NCI-H82 treated with DMSO at 0.1 percent for 48 hours (cell line): ENCODE measurements at regions not wholly inside any gene's neighbourhood (a gene's known extent, or its start where the extent isn't known, plus 50 kb on each side); places are given as distances from the start of the nearest gene placed in this dataset.
"Not testable (repeated sequence)": the region's sequence is repeated elsewhere in the genome, so short reads cannot be mapped to it uniquely, and the experiment has no call there.

Experiments used
- DNase-seq: peaks from one replicate; lab custom pipeline; 2025; ENCODE audit not compliant: unreplicated experiment; lab: John Stamatoyannopoulos, UW

GRCh38 chr5:1637639-1638481 is 114.1 kb upstream of the LPCAT1 start:
- DNase-seq: no peak

- DNase-seq: no peak
These were observed 113.3 kb upstream of the LPCAT1 start for GRCh38 chr5:1636981-1637638.

- not testable (repeated sequence) for DNase-seq
These were observed 112.5 kb upstream of the LPCAT1 start for GRCh38 chr5:1636208-1636770.

- not testable (repeated sequence) for DNase-seq
These were observed 111.7 kb upstream of the LPCAT1 start for GRCh38 chr5:1635477-1635876.

- DNase-seq: no peak
These were observed 110.5 kb upstream of the LPCAT1 start for GRCh38 chr5:1634337-1634661.

- DNase-seq: peak; percentile 29
These were observed 110.0 kb upstream of the LPCAT1 start for GRCh38 chr5:1633605-1634336.

GRCh38 chr5:1631004-1631403 is 107.2 kb upstream of the LPCAT1 start:
- DNase-seq: not testable (repeated sequence)

- not testable (repeated sequence) for DNase-seq
These were observed 102.6 kb upstream of the LPCAT1 start for GRCh38 chr5:1626397-1626796.

- DNase-seq: not testable (repeated sequence)
These were observed 95.8 kb upstream of the LPCAT1 start for GRCh38 chr5:1619531-1619930.

- not testable (repeated sequence) for DNase-seq
These were observed 94.6 kb upstream of the LPCAT1 start for GRCh38 chr5:1618296-1618865.

- DNase-seq: not testable (repeated sequence)
These were observed 93.5 kb upstream of the LPCAT1 start for GRCh38 chr5:1617236-1617755.

- DNase-seq: not testable (repeated sequence)
These were observed 89.8 kb upstream of the LPCAT1 start for GRCh38 chr5:1613515-1613914.

- not testable (repeated sequence) for DNase-seq
These were observed 86.8 kb upstream of the LPCAT1 start for GRCh38 chr5:1610526-1610925.

- not testable (repeated sequence) for DNase-seq
These were observed 85.4 kb upstream of the LPCAT1 start for GRCh38 chr5:1609111-1609510.

GRCh38 chr5:1608336-1608735 is 84.6 kb upstream of the LPCAT1 start:
- not testable (repeated sequence) for DNase-seq

GRCh38 chr5:1606951-1607350 is 83.2 kb upstream of the LPCAT1 start:
- not testable (repeated sequence) for DNase-seq

- not testable (repeated sequence) for DNase-seq
These were observed 80.2 kb upstream of the LPCAT1 start for GRCh38 chr5:1603916-1604315.

GRCh38 chr5:1601565-1601964 is 77.8 kb upstream of the LPCAT1 start:
- DNase-seq: peak; percentile 1

- DNase-seq: peak; percentile 4
These were observed 75.4 kb upstream of the LPCAT1 start for GRCh38 chr5:1598950-1599737.

- DNase-seq: not testable (repeated sequence)
These were observed 73.3 kb upstream of the LPCAT1 start for GRCh38 chr5:1597093-1597473.
